Endothelial cell (in vitro differentiated cells): ENCODE measurements at regions not wholly inside any gene's neighbourhood (a gene's known extent, or its start where the extent isn't known, plus 50 kb on each side); places are given as distances from the start of the nearest gene placed in this dataset.
"Not testable (repeated sequence)": the region's sequence is repeated elsewhere in the genome, so short reads cannot be mapped to it uniquely, and the experiment has no call there.

Experiments
- DNase-seq: peaks from one replicate; pipeline ENCODE4 v3.0.0; 2021; ENCODE audit warnings: low spot score
- H3K27ac Mint-ChIP-seq: one replicate; pipeline ENCODE4 v1.8.0; 2021; ENCODE audit warnings: mixed read lengths, inconsistent platforms; ENCODE audit not compliant: unreplicated experiment
- H3K27me3 Mint-ChIP-seq: one replicate; pipeline ENCODE4 v1.8.0; 2021; ENCODE audit warnings: mild to moderate bottlenecking, moderate library complexity, mixed read lengths, inconsistent platforms; ENCODE audit not compliant: unreplicated experiment
- H3K36me3 Mint-ChIP-seq: one replicate; pipeline ENCODE4 v1.8.0; 2021; ENCODE audit warnings: mild to moderate bottlenecking, low read depth, mixed read lengths, inconsistent platforms; ENCODE audit not compliant: unreplicated experiment
- H3K4me1 Mint-ChIP-seq: one replicate; pipeline ENCODE4 v1.8.0; 2021; ENCODE audit warnings: mild to moderate bottlenecking, mixed read lengths, inconsistent platforms; ENCODE audit not compliant: unreplicated experiment
- H3K4me3 Mint-ChIP-seq: one replicate; pipeline ENCODE4 v1.8.0; 2021; ENCODE audit warnings: mild to moderate bottlenecking, mixed read lengths, inconsistent platforms; ENCODE audit not compliant: unreplicated experiment
- H3K9me3 Mint-ChIP-seq: one replicate; pipeline ENCODE4 v1.8.0; 2021; ENCODE audit warnings: mixed read lengths, inconsistent platforms; ENCODE audit not compliant: unreplicated experiment
- CTCF ChIP-seq: fragments of 200-600 bp; sonication (generic); IDR thresholded peaks from one replicate; pipeline ENCODE4 v1.5.0; 2021; ENCODE audit warnings: antibody characterized with exemption; ENCODE audit not compliant: unreplicated experiment

GRCh38 chr3:27639271-27639670, 82.9 kb downstream of the EOMES start:
- Mint-ChIP-seq H3K9me3 (no peaks in the 10 kb centered on the region), H3K36me3 (no peaks in the 10 kb centered on the region), H3K27me3 (peaks cover 4% of the 10 kb centered on the region), H3K4me1 (peaks cover 4% of the 10 kb centered on the region), H3K27ac (no peak overlapping the region), H3K4me3 (no peak overlapping the region)
- DNase-seq = no peak
- TF ChIP-seq CTCF = no peak

DNA sequence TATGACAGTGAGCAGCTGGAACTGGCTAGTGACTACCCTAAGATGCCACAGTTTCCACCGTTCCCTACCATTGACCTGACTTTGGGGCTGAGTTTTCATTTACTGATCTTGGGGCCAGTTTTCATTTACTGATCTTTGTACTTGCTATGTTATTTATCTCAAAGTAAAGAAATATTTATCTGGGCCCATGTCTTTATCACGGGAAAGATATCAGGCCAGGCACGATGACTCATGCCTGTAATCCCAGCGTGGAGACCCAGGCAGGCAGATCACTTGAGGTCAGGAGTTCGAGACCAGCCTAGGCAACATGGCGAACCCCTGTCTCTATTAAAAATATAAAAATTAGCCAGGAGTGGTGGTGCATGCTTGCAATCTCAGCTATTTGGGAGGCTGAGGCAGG, 83.5 kb downstream of the EOMES start:
- Mint-ChIP-seq H3K4me1 (peaks cover 4% of the 10 kb centered on the region), H3K27me3 (peaks cover 4% of the 10 kb centered on the region), H3K36me3 (no peaks in the 10 kb centered on the region), H3K9me3 (no peaks in the 10 kb centered on the region), H3K4me3 (no peak overlapping the region), H3K27ac (no peak overlapping the region)
- DNase-seq = no peak
- no peak for TF ChIP-seq CTCF

- no peaks in the 10 kb centered on the region for H3K36me3 Mint-ChIP-seq
- no peak for DNase-seq
- H3K27ac Mint-ChIP-seq = no peak overlapping the region
- H3K4me3 Mint-ChIP-seq = no peak overlapping the region
- peaks cover 9% of the 10 kb centered on the region for H3K4me1 Mint-ChIP-seq
- TF ChIP-seq CTCF = no peak
- H3K27me3 Mint-ChIP-seq = no peaks in the 10 kb centered on the region
- no peaks in the 10 kb centered on the region for H3K9me3 Mint-ChIP-seq
Observed at GRCh38 chr3:27637346-27637995, 84.7 kb downstream of the EOMES start.

- not testable (repeated sequence) for H3K27me3 Mint-ChIP-seq, H3K9me3 Mint-ChIP-seq, H3K4me3 Mint-ChIP-seq, DNase-seq, H3K36me3 Mint-ChIP-seq, H3K27ac Mint-ChIP-seq
- peaks cover 12% of the 10 kb centered on the region for H3K4me1 Mint-ChIP-seq
Observed at GRCh38 chr3:27635006-27635405, 87.1 kb downstream of the EOMES start.

DNA sequence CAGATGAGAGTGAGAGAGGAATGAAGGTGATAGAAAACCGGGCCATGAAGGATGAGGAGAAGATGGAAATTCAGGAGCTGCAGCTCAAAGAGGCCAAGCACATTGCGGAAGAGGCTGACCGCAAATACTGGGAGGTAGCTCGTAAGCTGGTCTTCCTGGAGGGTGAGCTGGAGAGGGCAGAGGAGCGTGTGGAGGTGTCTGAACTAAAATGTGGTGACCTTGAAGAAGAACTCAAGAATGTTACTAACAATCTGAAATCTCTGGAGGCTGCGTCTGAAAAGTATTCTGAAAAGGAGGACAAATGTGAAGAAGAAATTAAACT, 88.9 kb downstream of the EOMES start:
- Mint-ChIP-seq H3K27ac (peak overlapping the region; percentile 43), H3K4me1 (peaks cover 7% of the 10 kb centered on the region), H3K36me3 (no peaks in the 10 kb centered on the region)

More for the DNA sequence above, 88.9 kb downstream of the EOMES start:
- no peaks in the 10 kb centered on the region for H3K9me3 Mint-ChIP-seq
- peak overlapping the region; percentile 84 for H3K4me3 Mint-ChIP-seq
- no peaks in the 10 kb centered on the region for H3K27me3 Mint-ChIP-seq
- no peak for DNase-seq
- TF ChIP-seq CTCF = no peak
